Breast epithelium (tissue), 3 donors: ENCODE measurements at regions not wholly inside any gene's neighbourhood (a gene's known extent, or its start where the extent isn't known, plus 50 kb on each side); places are given as distances from the start of the nearest gene placed in this dataset.

ENCODE experiments used
- CTCF ChIP-seq, 3 donors: fragments of 450-650 bp; IDR thresholded peaks; one replicate each; pipeline ENCODE4 v1.5.1; 2016 to 2017; ENCODE audit warnings: antibody characterized with exemption in 3 of 3, mild to moderate bottlenecking in 3 of 3, moderate library complexity in 3 of 3
- POLR2A ChIP-seq: fragments of 450-650 bp; IDR thresholded peaks from one replicate; pipeline ENCODE4 v1.6.1; 2016; ENCODE audit warnings: antibody characterized with exemption, mild to moderate bottlenecking, moderate library complexity

- TF ChIP-seq CTCF (IDR thresholded peaks at IDR 0.05) (no peak), POLR2A (no peak)
Measured at GRCh38 chr7:12066521-12066920, 144.6 kb upstream of the TMEM106B start.
